Prostate gland (tissue), 2 donors: ENCODE measurements at regions not wholly inside any gene's neighbourhood (a gene's known extent, or its start where the extent isn't known, plus 50 kb on each side); places are given as distances from the start of the nearest gene placed in this dataset.

Source experiments
- CTCF ChIP-seq, 4 experiments: fragments of 200-600 bp in 2 of 4; fragments of 450-650 bp in 2 of 4; sonication (generic) in 2 of 4; IDR thresholded peaks; 1 replicate in 3 of 4; 2 replicates in 1 of 4; pipeline ENCODE4 v1.5.1; 2016 to 2019; ENCODE audit warnings: antibody characterized with exemption in 4 of 4, mild to moderate bottlenecking in 2 of 4, moderate library complexity in 2 of 4
- POLR2A ChIP-seq: fragments of 450-650 bp; IDR thresholded peaks from one replicate; pipeline ENCODE4 v1.6.1; 2016; ENCODE audit warnings: antibody characterized with exemption, mild to moderate bottlenecking
- POLR2AphosphoS5 ChIP-seq: sonication (generic); formaldehyde crosslinking; IDR thresholded peaks from one replicate; pipeline ENCODE4 v1.6.1; 2017; ENCODE audit warnings: antibody characterized with exemption

GRCh38 chr19:29882719-29883105, 59.3 kb upstream of the URI1 start:
- TF ChIP-seq CTCF (IDR thresholded peaks at IDR 0.05) (no peak), POLR2A (no peak), POLR2AphosphoS5 (no peak)
